Kidney epithelial cell (primary cell): ENCODE measurements at regions not wholly inside any gene's neighbourhood (a gene's known extent, or its start where the extent isn't known, plus 50 kb on each side); places are given as distances from the start of the nearest gene placed in this dataset.

Experiments used
- DNase-seq: peaks from one replicate; pipeline ENCODE4 v3.0.0-alpha.2; 2010; ENCODE audit warnings: low read depth
- H3K27me3 ChIP-seq: 2 replicates; pipeline ENCODE4 v1.6.0; 2011; ENCODE audit warnings: low read length; ENCODE audit not compliant: control insufficient read depth, insufficient read depth
- H3K36me3 ChIP-seq: 2 replicates; pipeline ENCODE4 v1.5.1; 2011; ENCODE audit warnings: low read length; ENCODE audit not compliant: control insufficient read depth, insufficient read depth
- H3K4me3 ChIP-seq: 2 replicates; pipeline ENCODE4 v1.5.1; 2011; ENCODE audit warnings: low read depth, mild to moderate bottlenecking, control low read depth, low read length
- TF ChIP-seq, protein P1 (sequence below): IDR thresholded peaks from 2 replicates; pipeline ENCODE4 v1.5.1; 2011; ENCODE audit warnings: mild to moderate bottlenecking, moderate library complexity, low read length, control low read depth, inconsistent platforms; ENCODE audit not compliant: insufficient read depth, poor library complexity, severe bottlenecking

DNA sequence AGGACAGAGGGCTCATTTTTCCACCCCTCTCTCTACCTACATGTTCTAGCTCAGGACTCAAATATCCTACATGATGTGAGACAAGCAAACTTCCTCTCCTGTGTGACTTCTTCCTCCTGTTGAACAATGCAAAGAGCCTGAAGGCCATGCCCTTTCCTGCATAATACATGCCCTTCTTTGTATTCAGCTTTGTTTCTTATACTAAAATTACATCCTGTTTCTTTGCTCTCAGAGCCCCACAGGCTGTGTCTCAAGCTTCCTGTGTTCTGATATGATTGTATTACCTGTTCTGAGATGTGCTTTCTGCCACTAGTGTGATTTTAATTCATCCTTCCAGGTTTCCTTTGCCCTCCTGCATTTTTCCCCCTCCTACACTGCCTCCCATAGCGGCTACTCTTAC lies 166.4 kb upstream of the AFF2 start:
- H3K36me3 ChIP-seq = no peaks in the 10 kb centered on the region
- no peak overlapping the region for H3K4me3 ChIP-seq
- TF ChIP-seq, protein P1, sequence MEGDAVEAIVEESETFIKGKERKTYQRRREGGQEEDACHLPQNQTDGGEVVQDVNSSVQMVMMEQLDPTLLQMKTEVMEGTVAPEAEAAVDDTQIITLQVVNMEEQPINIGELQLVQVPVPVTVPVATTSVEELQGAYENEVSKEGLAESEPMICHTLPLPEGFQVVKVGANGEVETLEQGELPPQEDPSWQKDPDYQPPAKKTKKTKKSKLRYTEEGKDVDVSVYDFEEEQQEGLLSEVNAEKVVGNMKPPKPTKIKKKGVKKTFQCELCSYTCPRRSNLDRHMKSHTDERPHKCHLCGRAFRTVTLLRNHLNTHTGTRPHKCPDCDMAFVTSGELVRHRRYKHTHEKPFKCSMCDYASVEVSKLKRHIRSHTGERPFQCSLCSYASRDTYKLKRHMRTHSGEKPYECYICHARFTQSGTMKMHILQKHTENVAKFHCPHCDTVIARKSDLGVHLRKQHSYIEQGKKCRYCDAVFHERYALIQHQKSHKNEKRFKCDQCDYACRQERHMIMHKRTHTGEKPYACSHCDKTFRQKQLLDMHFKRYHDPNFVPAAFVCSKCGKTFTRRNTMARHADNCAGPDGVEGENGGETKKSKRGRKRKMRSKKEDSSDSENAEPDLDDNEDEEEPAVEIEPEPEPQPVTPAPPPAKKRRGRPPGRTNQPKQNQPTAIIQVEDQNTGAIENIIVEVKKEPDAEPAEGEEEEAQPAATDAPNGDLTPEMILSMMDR = no peak
- no peak for DNase-seq
- no peaks in the 10 kb centered on the region for H3K27me3 ChIP-seq

DNA sequence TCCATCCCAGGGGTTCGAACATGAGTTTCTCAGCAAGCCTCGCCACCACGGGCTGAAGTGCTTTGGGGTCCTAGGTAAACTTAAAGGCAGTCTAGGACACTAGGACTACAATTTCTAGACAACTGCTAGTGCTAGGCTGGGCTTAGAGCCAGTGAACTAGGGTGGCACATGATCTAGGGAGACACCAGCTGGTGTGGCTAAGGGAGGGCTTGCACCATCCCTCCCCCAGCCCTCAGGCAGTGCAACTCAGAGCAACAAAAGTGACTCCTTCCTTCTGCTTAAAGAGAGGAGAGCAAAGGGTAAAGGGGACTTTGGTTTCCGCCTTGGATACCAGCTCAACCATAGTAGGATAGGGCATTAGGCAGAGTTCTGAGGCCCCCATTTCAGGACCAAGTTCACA lies 162.5 kb upstream of the AFF2 start:
- TF ChIP-seq, protein P1 = no peak
- DNase-seq = no peak
- no peaks in the 10 kb centered on the region for H3K27me3 ChIP-seq
- H3K4me3 ChIP-seq = no peak overlapping the region
- H3K36me3 ChIP-seq = no peaks in the 10 kb centered on the region

DNA sequence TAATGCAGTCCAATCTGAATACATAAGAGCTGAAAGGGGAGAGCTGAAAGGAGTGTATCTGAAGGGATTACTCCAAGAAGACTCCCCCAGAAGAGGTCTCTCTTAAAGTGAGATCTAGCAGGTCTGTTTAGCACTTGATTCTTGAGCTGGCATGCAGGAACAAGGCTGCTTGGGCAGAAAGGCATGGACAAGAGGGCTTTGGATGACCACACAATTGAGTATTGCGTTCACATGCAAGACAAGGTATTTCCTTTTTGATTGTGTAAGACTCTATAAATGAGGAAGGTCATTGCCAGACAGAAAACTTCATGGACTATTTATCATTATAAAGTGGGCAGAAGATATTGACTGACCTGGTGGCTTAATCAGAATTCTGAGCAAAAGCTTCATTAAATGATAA lies 145.5 kb upstream of the AFF2 start:
- Histone ChIP-seq H3K4me3 (no peak overlapping the region), H3K27me3 (no peaks in the 10 kb centered on the region), H3K36me3 (no peaks in the 10 kb centered on the region)
- TF ChIP-seq, protein P1 = no peak
- DNase-seq = no peak

DNA sequence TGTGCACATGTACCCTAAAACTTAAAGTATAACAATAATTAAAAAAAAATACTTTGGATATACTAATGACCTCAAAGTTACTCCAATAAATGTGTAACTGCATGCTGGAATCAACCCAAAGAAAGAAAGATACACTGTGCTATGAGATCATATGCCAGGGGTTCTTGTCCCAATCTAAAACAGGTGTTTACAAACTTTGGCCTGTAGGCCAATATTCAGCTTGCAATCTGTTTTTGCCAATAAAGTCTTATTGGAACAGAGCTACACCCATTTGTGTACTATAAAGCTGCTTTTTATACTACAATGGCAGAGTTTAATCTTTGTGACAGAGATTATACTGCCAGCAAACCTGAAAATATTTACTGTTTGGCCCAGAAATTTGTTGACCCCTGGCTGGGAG lies 138.8 kb upstream of the AFF2 start:
- no peak for DNase-seq
- TF ChIP-seq, protein P1 = no peak
- no peaks in the 10 kb centered on the region for H3K36me3 ChIP-seq
- H3K4me3 ChIP-seq = no peak overlapping the region
- H3K27me3 ChIP-seq = no peaks in the 10 kb centered on the region

DNA sequence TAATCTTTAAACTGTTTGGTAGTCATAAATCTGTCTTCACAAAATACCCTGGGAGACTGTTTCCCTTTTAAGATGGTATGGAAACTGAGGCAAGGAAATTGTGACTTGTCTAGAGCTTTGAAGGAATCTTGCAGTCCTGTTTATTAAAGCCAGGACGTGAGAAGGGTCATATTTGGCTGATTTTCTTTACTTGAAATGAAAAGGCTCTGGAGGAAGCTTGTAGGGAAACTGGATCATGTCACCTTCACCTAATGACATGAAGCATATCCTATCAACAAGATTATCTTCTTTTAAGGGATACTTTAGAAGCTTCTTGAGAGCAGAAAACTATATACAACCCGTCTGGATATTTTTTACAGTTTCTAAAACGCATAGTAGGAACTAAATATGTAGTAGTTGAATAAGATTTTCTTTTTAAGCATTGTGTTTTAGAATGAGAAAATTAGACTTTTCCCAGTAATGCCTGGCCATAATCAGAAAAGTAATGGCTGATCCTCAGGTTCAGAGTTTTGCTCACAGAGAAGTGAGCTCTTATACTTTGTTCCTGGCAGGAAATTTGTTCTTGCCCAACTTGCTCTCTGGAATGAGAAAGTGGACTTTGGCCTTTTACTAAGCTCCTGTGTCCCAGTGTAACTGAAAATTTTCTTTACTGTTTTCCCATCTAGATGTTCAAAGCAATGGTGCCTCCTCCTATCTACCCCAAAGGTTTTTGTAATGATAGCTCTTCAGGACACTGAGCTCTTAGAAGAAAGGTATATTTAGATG lies 136.8 kb upstream of the AFF2 start:
- no peaks in the 10 kb centered on the region for H3K27me3 ChIP-seq

More for the DNA sequence above, 136.8 kb upstream of the AFF2 start:
- no peaks in the 10 kb centered on the region for H3K36me3 ChIP-seq
- TF ChIP-seq, protein P1 = no peak
- H3K4me3 ChIP-seq = no peak overlapping the region
- no peak for DNase-seq
